IMR-90 (cell line): ENCODE measurements at regions not wholly inside any gene's neighbourhood (a gene's known extent, or its start where the extent isn't known, plus 50 kb on each side); places are given as distances from the start of the nearest gene placed in this dataset.

Source experiments
- ATAC-seq: fragments of 200-7000 bp; cut with Tn5 transposase; 2 replicates; pipeline ENCODE4 v1.9.1; 2020; ENCODE audit warnings: low read depth, mild to moderate bottlenecking, moderate library complexity
- BruUV-seq: library from RNA; stranded (reverse); fragments of 400-500 nt; replicated peaks from 2 replicates; lab custom pipeline; 2021; lab: Mats Ljungman, UMichigan
- CTCF ChIA-PET: fragments of 300-600 bp; formaldehyde crosslinking; extraction: SDS; loops from one replicate; lab custom pipeline; 2021; ENCODE audit warnings: antibody characterized with exemption; lab: Yijun Ruan, JAX
- POLR2A ChIA-PET: fragments of 300-600 bp; sonication (Branson Sonifier 250); formaldehyde crosslinking; loops from one replicate; lab custom pipeline; 2022; ENCODE audit warnings: antibody characterized with exemption; ENCODE audit not compliant: unreplicated experiment; lab: Charles Lee
- DNase-seq: peaks from one replicate; pipeline ENCODE4 v3.0.0; 2013
- H2AFZ ChIP-seq: replicated peaks from 2 replicates; pipeline ENCODE3; 2013; ENCODE audit warnings: low read length, mild to moderate bottlenecking; ENCODE audit not compliant: poor library complexity
- H2AK5ac ChIP-seq: 2 replicates; pipeline ENCODE4 v1.6.1; 2013; ENCODE audit warnings: low read depth, low read length, inconsistent platforms
- H2AK9ac ChIP-seq: replicated peaks from 2 replicates; pipeline ENCODE3; 2013; ENCODE audit warnings: mild to moderate bottlenecking, low read depth, low read length, moderate library complexity; ENCODE audit not compliant: poor library complexity
- H2BK120ac ChIP-seq: 2 replicates; pipeline ENCODE4 v1.6.1; 2013; ENCODE audit warnings: low read depth, low read length, inconsistent platforms
- H2BK15ac ChIP-seq: 3 replicates; pipeline ENCODE4 v1.6.1; 2013; ENCODE audit warnings: low read depth, low read length, inconsistent platforms
- H2BK20ac ChIP-seq: 2 replicates; pipeline ENCODE4 v1.6.1; 2013; ENCODE audit warnings: low read depth, mild to moderate bottlenecking, inconsistent platforms, low read length, moderate library complexity
- H2BK5ac ChIP-seq: 2 replicates; pipeline ENCODE4 v1.6.1; 2013; ENCODE audit warnings: mild to moderate bottlenecking, low read depth, low read length, inconsistent platforms; ENCODE audit not compliant: poor library complexity, severe bottlenecking
- H3K14ac ChIP-seq: replicated peaks from 2 replicates; pipeline ENCODE4 v1.6.1; 2013; ENCODE audit warnings: low read depth, low read length, inconsistent platforms
- H3K18ac ChIP-seq: 2 replicates; pipeline ENCODE4 v1.6.1; 2013; ENCODE audit warnings: low read depth, low read length, control low read depth
- H3K23ac ChIP-seq: 2 replicates; pipeline ENCODE4 v1.6.1; 2013; ENCODE audit warnings: low read depth, low read length, inconsistent platforms
- H3K27ac ChIP-seq: 2 replicates; pipeline ENCODE4 v1.5.1; 2013; ENCODE audit warnings: mild to moderate bottlenecking, control low read depth, low read length; ENCODE audit not compliant: insufficient read depth
- H3K27me3 ChIP-seq: 2 replicates; pipeline ENCODE4 v1.6.1; 2013; ENCODE audit warnings: low read length; ENCODE audit not compliant: control insufficient read depth, insufficient read depth
- H3K36me3 ChIP-seq: 2 replicates; pipeline ENCODE4 v1.6.1; 2013; ENCODE audit warnings: low read length, mixed read lengths; ENCODE audit not compliant: control insufficient read depth, insufficient read depth
- H3K4ac ChIP-seq: 2 replicates; pipeline ENCODE4 v1.6.1; 2013; ENCODE audit warnings: low read depth, low read length, inconsistent platforms
- H3K4me1 ChIP-seq: 2 replicates; pipeline ENCODE4 v1.6.1; 2013; ENCODE audit warnings: low read length, mixed read lengths; ENCODE audit not compliant: control insufficient read depth, insufficient read depth
- H3K4me2 ChIP-seq: 2 replicates; pipeline ENCODE4 v1.6.1; 2013; ENCODE audit warnings: low read depth, mild to moderate bottlenecking, control low read depth, low read length, moderate library complexity
- H3K4me3 ChIP-seq: 2 replicates; pipeline ENCODE4 v1.5.1; 2013; ENCODE audit warnings: low read depth, mild to moderate bottlenecking, control low read depth, low read length, moderate library complexity; ENCODE audit not compliant: insufficient read depth
- H3K56ac ChIP-seq: 2 replicates; pipeline ENCODE4 v1.6.1; 2013; ENCODE audit warnings: low read length, inconsistent platforms; ENCODE audit not compliant: insufficient read depth; ENCODE audit errors: extremely low read depth
- H3K79me1 ChIP-seq, 2 experiments: 2 replicates each; pipeline ENCODE4 v1.6.1; 2013; ENCODE audit warnings: low read length in 2 of 2, inconsistent platforms in 1 of 2, low read depth in 1 of 2
- H3K9ac ChIP-seq: 2 replicates; pipeline ENCODE4 v1.6.1; 2013; ENCODE audit warnings: low read depth, low read length, control low read depth
- H3K9me1 ChIP-seq: 2 replicates; pipeline ENCODE4 v1.6.1; 2013; ENCODE audit warnings: low read length, inconsistent platforms; ENCODE audit not compliant: insufficient read depth
- H3K9me3 ChIP-seq: 2 replicates; pipeline ENCODE4 v1.6.1; 2013; ENCODE audit warnings: low read length; ENCODE audit not compliant: control insufficient read depth, insufficient read depth
- H4K20me1 ChIP-seq: 2 replicates; pipeline ENCODE4 v1.6.1; 2013; ENCODE audit warnings: low read length, inconsistent platforms; ENCODE audit not compliant: insufficient read depth
- H4K5ac ChIP-seq: 2 replicates; pipeline ENCODE4 v1.6.1; 2013; ENCODE audit warnings: mild to moderate bottlenecking, low read depth, low read length, control low read depth
- H4K8ac ChIP-seq, 2 experiments: 2 replicates each; pipeline ENCODE4 v1.6.1; 2013; ENCODE audit warnings: low read depth in 2 of 2, low read length in 2 of 2, control low read depth in 1 of 2, inconsistent platforms in 1 of 2
- H4K91ac ChIP-seq: 2 replicates; pipeline ENCODE4 v1.6.1; 2013; ENCODE audit warnings: low read depth, low read length, inconsistent platforms; ENCODE audit not compliant: insufficient read depth
- CEBPB ChIP-seq: IDR thresholded peaks from 2 replicates; pipeline ENCODE4 v1.6.1; 2012; ENCODE audit warnings: low read depth, low read length, improper control_type of control experiment
- CHD1 ChIP-seq: IDR thresholded peaks from 2 replicates; pipeline ENCODE4 v1.6.1; 2012; ENCODE audit warnings: low read depth, low read length, improper control_type of control experiment
- ELK1 ChIP-seq: fragments of 150-350 bp; IDR thresholded peaks from 2 replicates; pipeline ENCODE4 v1.6.1; 2016; ENCODE audit warnings: low read depth, mild to moderate bottlenecking, low read length, moderate library complexity, borderline replicate concordance
- MAFK ChIP-seq: IDR thresholded peaks from 2 replicates; pipeline ENCODE4 v1.6.1; 2012; ENCODE audit warnings: low read depth, low read length, improper control_type of control experiment
- MAZ ChIP-seq: IDR thresholded peaks from 2 replicates; pipeline ENCODE4 v1.6.1; 2012; ENCODE audit warnings: low read depth, mild to moderate bottlenecking, low read length, improper control_type of control experiment, moderate library complexity, borderline replicate concordance
- NFE2L2 ChIP-seq: fragments of 150-350 bp; IDR thresholded peaks from 2 replicates; pipeline ENCODE4 v1.6.1; 2016; ENCODE audit warnings: low read depth, mild to moderate bottlenecking, low read length
- POLR2A ChIP-seq: IDR thresholded peaks from 2 replicates; pipeline ENCODE4 v1.6.1; 2012; ENCODE audit warnings: mild to moderate bottlenecking, low read depth, low read length
- RCOR1 ChIP-seq: IDR thresholded peaks from 2 replicates; pipeline ENCODE4 v1.6.1; 2012; ENCODE audit warnings: mild to moderate bottlenecking, low read length, improper control_type of control experiment; ENCODE audit not compliant: insufficient replicate concordance
- RFX5 ChIP-seq: IDR thresholded peaks from 2 replicates; pipeline ENCODE4 v1.8.0; 2012; ENCODE audit warnings: low read depth, mild to moderate bottlenecking, low read length, moderate library complexity
- WGBS, 2 experiments: methylation state at CpG; one replicate each; pipeline versions ENCODE4 v1.1.5 to v1.1.7; 2013; ENCODE audit warnings: missing lambda C conversion rate in 2 of 2; ENCODE audit not compliant: insufficient read length in 1 of 2; ENCODE audit errors: extremely low coverage in 2 of 2; 5-methylcytosine and 5-hydroxymethylcytosine counted together
- dilution Hi-C: fragments of 300-500 bp; cut with HindIII; formaldehyde crosslinking; loops from one replicate; pipeline ENCODE4 v1.14.3; 2018; ENCODE audit warnings: low sequenced_read_pairs; ENCODE audit not compliant: unreplicated experiment
- in situ Hi-C: fragments of 300-500 bp; cut with MboI; formaldehyde crosslinking; loops from 3 replicates; pipeline ENCODE4 v1.14.3; 2019; ENCODE audit warnings: low sequenced_read_pairs, inconsistent platforms, mixed read lengths
- intact Hi-C: fragments of 100-400 bp; cut with micrococcal nuclease; formaldehyde crosslinking; loops from 2 replicates; pipeline ENCODE4 v1.10.0; 2022

- H3K14ac ChIP-seq: no peak overlapping the region
- no peak overlapping the region for H4K8ac ChIP-seq
- ChIA-PET CTCF (no interaction called here), POLR2A (no interaction called here)
- H3K4me2 ChIP-seq: no peak overlapping the region
- in situ Hi-C loops: no loop called here
- no peak overlapping the region for H2BK15ac ChIP-seq
- H3K27me3 ChIP-seq: no peaks in the 10 kb centered on the region
- dilution Hi-C loops: no loop called here
- TF ChIP-seq CEBPB (no peak), RFX5 (no peak), ELK1 (no peak), MAZ (no peak), NFE2L2 (no peak), CHD1 (no peak), POLR2A (no peak), RCOR1 (no peak), MAFK (no peak)
- H3K4me1 ChIP-seq: no peaks in the 10 kb centered on the region
- DNase-seq: no peak
- no peak overlapping the region for H2BK5ac ChIP-seq
- no peaks in the 10 kb centered on the region for H3K9me3 ChIP-seq
- H2AK5ac ChIP-seq: no peak overlapping the region
- no peak overlapping the region for H2BK20ac ChIP-seq
- no peak for ATAC-seq
- no peak overlapping the region for H2AFZ ChIP-seq
- no peak overlapping the region for H3K4me3 ChIP-seq
- no peak overlapping the region for H4K91ac ChIP-seq
- BruUV-seq: no TSS peak
- no peaks in the 10 kb centered on the region for H3K9me1 ChIP-seq
- H3K18ac ChIP-seq: no peak overlapping the region
- WGBS, 2 experiments: no CpG with 5 or more reads among the region's 3 CpGs
- H4K5ac ChIP-seq: no peak overlapping the region
- no peak overlapping the region for H3K23ac ChIP-seq
- H3K27ac ChIP-seq: no peak overlapping the region
- H4K20me1 ChIP-seq: no peaks in the 10 kb centered on the region
- H2BK120ac ChIP-seq: no peak overlapping the region
- H3K4ac ChIP-seq: no peak overlapping the region
- intact Hi-C loops: loop anchor here (10.0 kb wide), 1 partner anchor 295 kb away; no protein-coding TSS in a partner anchor
- no peaks in the 10 kb centered on the region for H3K36me3 ChIP-seq
- no peaks in the 10 kb centered on the region for H3K79me1 ChIP-seq
- H3K56ac ChIP-seq: no peak overlapping the region
- H2AK9ac ChIP-seq: no peak overlapping the region
- H3K9ac ChIP-seq: no peak overlapping the region
These were observed 95.5 kb upstream of the CNTN3 start for GRCh38 chr3:74709951-74710350.
